ENCODE measurements at regions not wholly inside any gene's neighbourhood (a gene's known extent, or its start where the extent isn't known, plus 50 kb on each side); places are given as distances from the start of the nearest gene placed in this dataset.

- TF ChIP-seq CTCF (IDR thresholded peaks at IDR 0.05), result no peak
- no peak for TF ChIP-seq EZH2 (IDR thresholded peaks at IDR 0.05)
- TF ChIP-seq EZH2phosphoT487 (IDR thresholded peaks at IDR 0.05), result no peak
Observed at GRCh38 chr3:139292711-139293664, 50.8 kb upstream of the MRPS22 start.

All from neural progenitor cell (in vitro differentiated cells).